Endodermal cell (in vitro differentiated cells): ENCODE measurements at regions not wholly inside any gene's neighbourhood (a gene's known extent, or its start where the extent isn't known, plus 50 kb on each side); places are given as distances from the start of the nearest gene placed in this dataset.

ENCODE experiments used
- DNase-seq: peaks from one replicate; pipeline ENCODE4 v3.0.0-alpha.2; 2017
- H3K27ac ChIP-seq: 2 replicates; pipeline ENCODE4 v1.5.1; 2013; ENCODE audit warnings: mild to moderate bottlenecking, low read depth, low read length, moderate library complexity
- H3K27me3 ChIP-seq: 2 replicates; pipeline ENCODE4 v1.6.1; 2013; ENCODE audit warnings: mild to moderate bottlenecking, low read length, moderate library complexity; ENCODE audit not compliant: insufficient read depth, control insufficient read depth, poor library complexity, severe bottlenecking
- H3K36me3 ChIP-seq: 2 replicates; pipeline ENCODE4 v1.7.0; 2013; ENCODE audit warnings: mild to moderate bottlenecking, low read length, moderate library complexity; ENCODE audit not compliant: control insufficient read depth, insufficient read depth
- H3K4me1 ChIP-seq: one replicate; pipeline ENCODE4 v1.7.0; 2013; ENCODE audit warnings: low read length; ENCODE audit not compliant: control insufficient read depth, insufficient read depth
- H3K4me3 ChIP-seq: 2 replicates; pipeline ENCODE4 v1.5.1; 2013; ENCODE audit warnings: mild to moderate bottlenecking, low read length, moderate library complexity
- H3K9ac ChIP-seq: 2 replicates; pipeline ENCODE4 v1.6.1; 2013; ENCODE audit warnings: mild to moderate bottlenecking, low read length, moderate library complexity; ENCODE audit not compliant: poor library complexity, severe bottlenecking; ENCODE audit errors: extremely low read depth
- H3K9me3 ChIP-seq: 2 replicates; pipeline ENCODE4 v1.6.1; 2013; ENCODE audit warnings: mild to moderate bottlenecking, low read length, moderate library complexity; ENCODE audit not compliant: control insufficient read depth
- H3K27ac Mint-ChIP-seq: 2 replicates; pipeline ENCODE4 v1.8.0; 2020; ENCODE audit warnings: mixed read lengths
- H3K27me3 Mint-ChIP-seq: 2 replicates; pipeline ENCODE4 v1.8.0; 2021; ENCODE audit warnings: mild to moderate bottlenecking, mixed read lengths; ENCODE audit not compliant: insufficient read depth
- H3K36me3 Mint-ChIP-seq: 2 replicates; pipeline ENCODE4 v1.8.0; 2020; ENCODE audit warnings: low read depth, mixed read lengths
- H3K4me1 Mint-ChIP-seq: 2 replicates; pipeline ENCODE4 v1.8.0; 2020; ENCODE audit warnings: mixed read lengths
- H3K4me3 Mint-ChIP-seq: 2 replicates; pipeline ENCODE4 v1.8.0; 2020; ENCODE audit warnings: mild to moderate bottlenecking, moderate library complexity, mixed read lengths
- H3K9me3 Mint-ChIP-seq: 2 replicates; pipeline ENCODE4 v1.8.0; 2020; ENCODE audit warnings: mild to moderate bottlenecking, mixed read lengths
- CTCF ChIP-seq: fragments of 200-600 bp; sonication (generic); conservative IDR thresholded peaks from 2 replicates; pipeline ENCODE4 v1.5.0; 2021; ENCODE audit warnings: antibody characterized with exemption, mild to moderate bottlenecking
- whole genome bisulfite sequencing, 2 experiments: methylation state at CpG; one replicate each; pipeline versions ENCODE4 v1.1.5 to v1.1.7; 2013; ENCODE audit warnings: missing lambda C conversion rate in 2 of 2, mixed read lengths in 1 of 2; ENCODE audit not compliant: insufficient coverage in 1 of 2, insufficient read length in 1 of 2; 5-methylcytosine and 5-hydroxymethylcytosine counted together

GRCh38 chr14:105974902-105975301, 448.5 kb downstream of the TMEM121 start:
- H3K36me3 Mint-ChIP-seq, result peaks cover 4% of the 10 kb centered on the region

GRCh38 chr14:105978618-105979295, 452.4 kb downstream of the TMEM121 start:
- Histone ChIP-seq H3K4me3 (no peak overlapping the region), H3K9ac (no peak overlapping the region), H3K4me1 (no peaks in the 10 kb centered on the region), H3K27ac (no peak overlapping the region), H3K27me3 (no peaks in the 10 kb centered on the region), H3K36me3 (no peaks in the 10 kb centered on the region), H3K9me3 (peaks cover 68% of the 10 kb centered on the region)
- no peaks in the 10 kb centered on the region for H3K4me1 Mint-ChIP-seq
- no peak overlapping the region for H3K27ac Mint-ChIP-seq
- 85 to 91% methylated on average over 23 to 26 of the region's 26 CpGs for WGBS, 2 experiments
- no peak for DNase-seq
- no peak for TF ChIP-seq CTCF
- peaks cover 98% of the 10 kb centered on the region for H3K9me3 Mint-ChIP-seq
- H3K27me3 Mint-ChIP-seq, result no peaks in the 10 kb centered on the region
- H3K36me3 Mint-ChIP-seq, result peaks cover 4% of the 10 kb centered on the region
- H3K4me3 Mint-ChIP-seq, result no peak overlapping the region

More at GRCh38 chr14:105974902-105975301, 448.5 kb downstream of the TMEM121 start:
- no peak for TF ChIP-seq CTCF
- Histone ChIP-seq H3K4me1 (no peaks in the 10 kb centered on the region), H3K9me3 (peaks cover 68% of the 10 kb centered on the region), H3K9ac (no peak overlapping the region), H3K27ac (no peak overlapping the region), H3K36me3 (no peaks in the 10 kb centered on the region), H3K27me3 (no peaks in the 10 kb centered on the region), H3K4me3 (no peak overlapping the region)
- Mint-ChIP-seq H3K27ac (no peak overlapping the region), H3K4me1 (no peaks in the 10 kb centered on the region), H3K27me3 (no peaks in the 10 kb centered on the region), H3K9me3 (peaks cover 96% of the 10 kb centered on the region), H3K4me3 (no peak overlapping the region)
- DNase-seq, result no peak
- 38 to 47% methylated on average over 2 to 6 of the region's 6 CpGs for WGBS, 2 experiments

GRCh38 chr14:105979446-105979845, 453.1 kb downstream of the TMEM121 start:
- peaks cover 61% of the 10 kb centered on the region for H3K9me3 ChIP-seq
- Mint-ChIP-seq H3K4me3 (no peak overlapping the region), H3K4me1 (no peaks in the 10 kb centered on the region), H3K9me3 (peaks cover 98% of the 10 kb centered on the region), H3K27me3 (no peaks in the 10 kb centered on the region), H3K27ac (no peak overlapping the region), H3K36me3 (peaks cover under 1% of the 10 kb centered on the region)
- 68 to 75% methylated on average over 8 to 9 of the region's 9 CpGs for WGBS, 2 experiments
- H3K4me3 ChIP-seq, result no peak overlapping the region
- no peaks in the 10 kb centered on the region for H3K27me3 ChIP-seq
- no peak overlapping the region for H3K9ac ChIP-seq
- TF ChIP-seq CTCF, result no peak
- H3K36me3 ChIP-seq, result no peaks in the 10 kb centered on the region
- no peaks in the 10 kb centered on the region for H3K4me1 ChIP-seq
- no peak for DNase-seq
- H3K27ac ChIP-seq, result no peak overlapping the region
